Heart left ventricle (tissue), 16 donors: ENCODE measurements at regions not wholly inside any gene's neighbourhood (a gene's known extent, or its start where the extent isn't known, plus 50 kb on each side); places are given as distances from the start of the nearest gene placed in this dataset.

ENCODE experiments used
- ATAC-seq, 4 donors: fragments of 200-7000 bp; cut with Tn5 transposase; one replicate each; pipeline ENCODE4 v1.9.1; 2020 to 2022; ENCODE audit warnings: moderate library complexity in 4 of 4, mild to moderate bottlenecking in 3 of 4, moderate number of reproducible peaks in 1 of 4
- DNase-seq, 5 donors: peaks; one replicate each; pipeline ENCODE4 v3.0.0-alpha.2; 2020
- H3K27ac ChIP-seq, 12 donors: fragments of 200-600 bp; sonication (generic) in 4 of 12; one replicate each; pipeline versions ENCODE4 v1.5.0 to v1.8.0; 2016 to 2022; ENCODE audit warnings: mild to moderate bottlenecking in 2 of 12
- H3K27me3 ChIP-seq, 9 donors: fragments of 200-600 bp; sonication (generic) in 2 of 9; one replicate each; pipeline versions ENCODE4 v1.5.1 to v1.8.0; 2016 to 2022; ENCODE audit warnings: mild to moderate bottlenecking in 3 of 9
- H3K36me3 ChIP-seq, 9 donors: fragments of 200-600 bp; sonication (generic) in 2 of 9; one replicate each; pipeline versions ENCODE4 v1.5.0 to v1.8.0; 2018 to 2022; ENCODE audit warnings: mild to moderate bottlenecking in 2 of 9
- H3K4me1 ChIP-seq, 12 donors: fragments of 200-600 bp; sonication (generic) in 4 of 12; one replicate each; pipeline versions ENCODE4 v1.5.0 to v1.8.0; 2016 to 2022; ENCODE audit warnings: mild to moderate bottlenecking in 3 of 12
- H3K4me3 ChIP-seq, 12 donors: fragments of 200-600 bp; sonication (generic) in 4 of 12; one replicate each; pipeline versions ENCODE4 v1.5.0 to v1.8.0; 2017 to 2022; ENCODE audit warnings: mild to moderate bottlenecking in 9 of 12, moderate library complexity in 4 of 12
- H3K9me3 ChIP-seq, 12 donors: fragments of 200-600 bp; sonication (generic) in 4 of 12; one replicate each; pipeline versions ENCODE4 v1.5.0 to v1.8.0; 2016 to 2022; ENCODE audit warnings: mild to moderate bottlenecking in 1 of 12
- POLR2A ChIP-seq, 2 donors: fragments of 450-650 bp; IDR thresholded peaks; one replicate each; pipeline ENCODE4 v1.6.1; 2017; ENCODE audit warnings: antibody characterized with exemption in 2 of 2, mild to moderate bottlenecking in 2 of 2, moderate library complexity in 2 of 2
- WGBS, 4 donors: extraction: QIAGEN DNeasy Blood & Tissue Kit in 2 of 4; methylation state at CpG; one replicate each; pipeline versions ENCODE4 v1.1.5 to v1.1.7; 2013 to 2018; 5-methylcytosine and 5-hydroxymethylcytosine counted together
- intact Hi-C, 10 donors: fragments of 100-400 bp; cut with DNase I; formaldehyde crosslinking; loops; one replicate each; pipeline versions ENCODE4 v1.11.1 to v1.14.2; 2022
- TF ChIP-seq, protein P1 (sequence below), 12 donors: fragments of 200-600 bp; sonication (generic) in 4 of 12; IDR thresholded peaks; one replicate each; pipeline versions ENCODE4 v1.5.0 to v1.8.0; 2018 to 2022; ENCODE audit warnings: antibody characterized with exemption in 12 of 12, mild to moderate bottlenecking in 5 of 12
- donor health status: ischemic (EF 13 %, LVEDD 7.1; RV severe dilation, severe dysfunction).
- donor health status: healthy with polysubstance abuse.
- donor health status: DM: no; HTN: yes; CAD: no.
- donor health status: DM: no; HTN: no; CAD: no.
- donor health status: ischemic (EF 25% LVEDD 6.9; RV normal size, moderate dysfunction).
- donor health status: ischemic (EF 25% LVEDD 5.7; RV mildly dilated, moderate dysfunction).
- donor health status: healthy.
- donor health status: DM: yes; HTN: yes; CAD: no.
- donor health status: ischemic (EF 35%, LVEDD 5.7; RV mildly dilated, moderate dysfunction).
- donor health status: nonischemic (EF 11% LVEDD 7.7; RV severe dilation, severe dysfunction).
- donor health status: DM: yes; HTN: yes; CAD: no.
- donor health status: PGD.
- donor health status: ischemic (EF 29% LVEDD 5.4; RV normal size, mild dysfunction).
- donor health status: nonischemic (EF 23%, LVEDD 6.1; RV moderate dilation, normal function).

DNA sequence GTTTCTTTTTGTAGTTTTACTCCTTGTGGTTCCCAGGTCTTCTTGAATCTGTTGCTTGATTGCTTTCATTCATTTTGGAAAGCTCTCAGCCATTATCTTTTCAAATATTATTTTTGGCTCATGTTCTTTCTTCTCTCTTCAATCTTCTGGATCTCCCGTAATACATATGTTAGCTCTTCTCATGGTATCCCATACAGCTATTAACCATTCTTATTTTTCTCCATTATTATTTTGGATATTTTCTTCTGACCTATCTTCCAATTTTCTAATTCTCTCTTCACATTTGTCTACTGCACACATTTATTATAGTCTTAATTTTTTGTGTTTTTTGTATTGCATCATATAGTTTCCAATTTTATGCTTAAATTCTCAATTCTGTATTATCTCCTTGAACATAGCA is 123.9 kb upstream of the ARID2 start:
- no peaks in the 10 kb centered on the region for H3K4me1 ChIP-seq
- no peak overlapping the region for H3K27ac ChIP-seq
- H3K27me3 ChIP-seq, result no peaks in the 10 kb centered on the region
- no peak overlapping the region for H3K4me3 ChIP-seq
- TF ChIP-seq, protein P1, sequence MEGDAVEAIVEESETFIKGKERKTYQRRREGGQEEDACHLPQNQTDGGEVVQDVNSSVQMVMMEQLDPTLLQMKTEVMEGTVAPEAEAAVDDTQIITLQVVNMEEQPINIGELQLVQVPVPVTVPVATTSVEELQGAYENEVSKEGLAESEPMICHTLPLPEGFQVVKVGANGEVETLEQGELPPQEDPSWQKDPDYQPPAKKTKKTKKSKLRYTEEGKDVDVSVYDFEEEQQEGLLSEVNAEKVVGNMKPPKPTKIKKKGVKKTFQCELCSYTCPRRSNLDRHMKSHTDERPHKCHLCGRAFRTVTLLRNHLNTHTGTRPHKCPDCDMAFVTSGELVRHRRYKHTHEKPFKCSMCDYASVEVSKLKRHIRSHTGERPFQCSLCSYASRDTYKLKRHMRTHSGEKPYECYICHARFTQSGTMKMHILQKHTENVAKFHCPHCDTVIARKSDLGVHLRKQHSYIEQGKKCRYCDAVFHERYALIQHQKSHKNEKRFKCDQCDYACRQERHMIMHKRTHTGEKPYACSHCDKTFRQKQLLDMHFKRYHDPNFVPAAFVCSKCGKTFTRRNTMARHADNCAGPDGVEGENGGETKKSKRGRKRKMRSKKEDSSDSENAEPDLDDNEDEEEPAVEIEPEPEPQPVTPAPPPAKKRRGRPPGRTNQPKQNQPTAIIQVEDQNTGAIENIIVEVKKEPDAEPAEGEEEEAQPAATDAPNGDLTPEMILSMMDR (IDR thresholded peaks at IDR 0.05), result no peak
- TF ChIP-seq POLR2A (IDR thresholded peaks at IDR 0.05), result no peak
- ATAC-seq, result no peak
- peaks cover 0 to 17% (median 4%) of the 10 kb centered on the region in 12 donors for H3K9me3 ChIP-seq
- no peaks in the 10 kb centered on the region for H3K36me3 ChIP-seq
- DNase-seq, result no peak
- WGBS, 4 donors, result 69 to 90% (median 76%) methylated on average over 1 of the region's 1 CpG
- intact Hi-C loops, result no loop called here

GRCh38 chr12:45611061-45611460 is 118.4 kb upstream of the ARID2 start:
- Histone ChIP-seq H3K27me3 (no peaks in the 10 kb centered on the region), H3K27ac (no peak overlapping the region), H3K9me3 (peaks cover 0 to 4% (median 0%) of the 10 kb centered on the region in 12 donors), H3K4me3 (peak overlapping the region in 9 of 12 donors; percentile 4 to 40 (median 23)), H3K36me3 (no peaks in the 10 kb centered on the region), H3K4me1 (peaks cover 0 to 5% (median 0%) of the 10 kb centered on the region in 12 donors)
- DNase-seq (no peak), ATAC-seq (peak in 1 of 4 donors; percentile 36)
- no peak for TF ChIP-seq POLR2A (IDR thresholded peaks at IDR 0.05)
- intact Hi-C loops, result no loop called here
- WGBS, 4 donors, result 18 to 25% (median 25%) methylated on average over 9 to 20 of the region's 20 CpGs

- WGBS, 4 donors, result 75 to 84% (median 77%) methylated on average over 5 of the region's 5 CpGs
- Histone ChIP-seq H3K27ac (no peak overlapping the region), H3K36me3 (no peaks in the 10 kb centered on the region), H3K4me3 (peak overlapping the region in 5 of 12 donors; percentile 18 to 40 (median 32)), H3K27me3 (no peaks in the 10 kb centered on the region), H3K9me3 (no peaks in the 10 kb centered on the region), H3K4me1 (peaks cover 0 to 5% (median 0%) of the 10 kb centered on the region in 12 donors)
- ATAC-seq (no peak), DNase-seq (no peak)
- intact Hi-C loops, result no loop called here
- TF ChIP-seq POLR2A (IDR thresholded peaks at IDR 0.05), result no peak
- TF ChIP-seq, protein P1 (IDR thresholded peaks at IDR 0.05), result no peak
These were observed 118.0 kb upstream of the ARID2 start for GRCh38 chr12:45611495-45611894.

GRCh38 chr12:45612044-45612794 is 117.3 kb upstream of the ARID2 start:
- H3K9me3 ChIP-seq, result no peaks in the 10 kb centered on the region
- peaks cover 0 to 5% (median 0%) of the 10 kb centered on the region in 12 donors for H3K4me1 ChIP-seq
- ATAC-seq (no peak), DNase-seq (no peak)
- TF ChIP-seq POLR2A (IDR thresholded peaks at IDR 0.05), result no peak
- TF ChIP-seq, protein P1 (IDR thresholded peaks at IDR 0.05), result no peak
- H3K27me3 ChIP-seq, result no peaks in the 10 kb centered on the region
- H3K4me3 ChIP-seq, result no peak overlapping the region
- no peaks in the 10 kb centered on the region for H3K36me3 ChIP-seq
- WGBS, 4 donors, result 89 to 93% (median 91%) methylated on average over 7 of the region's 7 CpGs
- intact Hi-C loops, result no loop called here
- no peak overlapping the region for H3K27ac ChIP-seq
